Adipocyte (in vitro differentiated cells): ENCODE measurements at regions not wholly inside any gene's neighbourhood (a gene's known extent, or its start where the extent isn't known, plus 50 kb on each side); places are given as distances from the start of the nearest gene placed in this dataset.
"Not testable (repeated sequence)": the region's sequence is repeated elsewhere in the genome, so short reads cannot be mapped to it uniquely, and the experiment has no call there.

ENCODE experiments used
- DNase-seq: peaks from one replicate; pipeline ENCODE4 v3.0.0-alpha.2; 2015; ENCODE audit warnings: low read depth
- H3K27me3 ChIP-seq: replicated peaks from 2 replicates; pipeline ENCODE4 v1.7.0; 2013; ENCODE audit warnings: mild to moderate bottlenecking, low read length, moderate library complexity; ENCODE audit not compliant: control insufficient read depth, insufficient read depth
- H3K36me3 ChIP-seq: 2 replicates; pipeline ENCODE4 v1.7.0; 2013; ENCODE audit warnings: low read length, mild to moderate bottlenecking, moderate library complexity; ENCODE audit not compliant: control insufficient read depth, insufficient read depth, severe bottlenecking
- H3K4me1 ChIP-seq: 2 replicates; pipeline ENCODE4 v1.7.0; 2013; ENCODE audit warnings: mild to moderate bottlenecking, low read length, moderate library complexity; ENCODE audit not compliant: control insufficient read depth, insufficient read depth
- H3K4me3 ChIP-seq: 2 replicates; pipeline ENCODE4 v1.7.0; 2013; ENCODE audit warnings: mild to moderate bottlenecking, low read length, moderate library complexity
- H3K9ac ChIP-seq: 2 replicates; pipeline ENCODE4 v1.7.0; 2013; ENCODE audit warnings: mild to moderate bottlenecking, low read length, moderate library complexity
- H3K9me3 ChIP-seq: 2 replicates; pipeline ENCODE4 v1.7.0; 2013; ENCODE audit warnings: mild to moderate bottlenecking, low read length, moderate library complexity; ENCODE audit not compliant: control insufficient read depth

DNA sequence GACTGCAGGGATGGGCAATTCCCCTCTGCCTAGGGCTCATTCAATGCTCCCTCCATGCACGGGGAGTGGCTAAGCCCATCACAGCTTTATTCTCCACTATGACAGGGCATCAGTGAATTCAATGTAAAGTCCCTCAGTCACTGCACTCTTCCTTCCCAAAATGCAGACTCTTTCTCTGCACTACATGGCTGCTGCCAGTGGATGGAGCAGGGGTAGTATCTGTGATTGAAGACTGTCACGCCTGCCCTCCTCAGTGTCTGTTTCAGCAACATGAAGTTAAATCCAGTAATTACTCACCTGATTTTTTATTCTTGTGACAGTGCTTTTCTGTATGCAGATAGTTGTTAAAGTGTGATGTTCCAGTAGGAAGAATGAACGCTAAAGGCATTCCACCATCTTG is 1323.2 kb downstream of the AMY1C start:
- no peaks in the 10 kb centered on the region for H3K4me1 ChIP-seq
- H3K4me3 ChIP-seq = no peak overlapping the region
- H3K9ac ChIP-seq = no peak overlapping the region
- no peaks in the 10 kb centered on the region for H3K9me3 ChIP-seq
- H3K36me3 ChIP-seq = no peaks in the 10 kb centered on the region
- no peaks in the 10 kb centered on the region for H3K27me3 ChIP-seq
- no peak for DNase-seq

DNA sequence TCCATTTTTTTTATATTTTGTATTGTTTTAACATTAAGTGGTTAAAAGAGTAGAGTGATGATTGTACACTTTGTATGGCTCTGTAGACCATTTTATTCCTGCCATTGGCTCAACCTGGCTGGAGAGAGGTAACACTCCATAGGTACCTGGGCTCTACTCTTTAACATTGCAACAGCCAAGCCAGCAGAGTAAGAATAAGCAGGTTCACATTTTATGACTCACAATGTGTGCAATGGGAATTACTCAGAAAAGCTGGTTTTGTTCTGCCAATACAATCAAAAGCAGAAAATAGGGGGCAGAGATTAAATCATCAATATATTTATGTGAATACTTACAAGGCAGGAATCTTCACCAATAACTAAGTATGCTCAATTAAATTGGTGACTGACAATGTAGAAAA is 1324.0 kb downstream of the AMY1C start:
- Histone ChIP-seq H3K4me1 (no peaks in the 10 kb centered on the region), H3K4me3 (no peak overlapping the region), H3K9me3 (no peaks in the 10 kb centered on the region), H3K9ac (no peak overlapping the region), H3K36me3 (no peaks in the 10 kb centered on the region), H3K27me3 (no peaks in the 10 kb centered on the region)
- DNase-seq = no peak

- H3K9me3 ChIP-seq = no peaks in the 10 kb centered on the region
- no peaks in the 10 kb centered on the region for H3K27me3 ChIP-seq
- no peak for DNase-seq
- no peak overlapping the region for H3K4me3 ChIP-seq
- H3K9ac ChIP-seq = no peak overlapping the region
- no peaks in the 10 kb centered on the region for H3K4me1 ChIP-seq
- no peaks in the 10 kb centered on the region for H3K36me3 ChIP-seq
Observed at GRCh38 chr1:105083611-105084010, 1333.9 kb downstream of the AMY1C start.

DNA sequence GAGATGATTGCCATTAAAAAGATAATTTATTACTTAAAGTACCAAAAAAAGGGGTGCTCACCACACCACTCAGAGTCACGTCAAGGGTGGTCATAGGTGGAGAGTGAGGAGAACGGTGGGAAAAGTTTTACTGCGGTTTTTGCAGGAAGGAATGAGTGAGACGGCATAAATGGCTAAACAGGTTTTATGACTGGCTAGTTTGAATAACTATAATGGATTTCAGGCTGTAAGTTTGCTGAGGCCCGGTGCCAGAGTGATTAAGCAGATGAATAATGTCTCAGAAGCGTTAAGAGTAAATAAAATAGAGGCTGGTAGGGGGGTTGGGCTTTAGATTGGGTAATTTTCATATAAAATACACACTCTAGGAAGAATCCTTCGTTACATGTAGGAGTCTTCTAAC is 1337.8 kb downstream of the AMY1C start:
- no peaks in the 10 kb centered on the region for H3K9me3 ChIP-seq
- DNase-seq = no peak
- no peaks in the 10 kb centered on the region for H3K36me3 ChIP-seq
- no peaks in the 10 kb centered on the region for H3K4me1 ChIP-seq
- no peaks in the 10 kb centered on the region for H3K27me3 ChIP-seq
- no peak overlapping the region for H3K4me3 ChIP-seq
- H3K9ac ChIP-seq = no peak overlapping the region

GRCh38 chr1:105088166-105088565 is 1338.5 kb downstream of the AMY1C start:
- Histone ChIP-seq H3K27me3 (no peaks in the 10 kb centered on the region), H3K9ac (no peak overlapping the region), H3K4me1 (no peaks in the 10 kb centered on the region), H3K36me3 (no peaks in the 10 kb centered on the region), H3K4me3 (no peak overlapping the region), H3K9me3 (no peaks in the 10 kb centered on the region)
- DNase-seq = no peak

- H3K4me3 ChIP-seq, H3K27me3 ChIP-seq, H3K9me3 ChIP-seq, H3K4me1 ChIP-seq, H3K9ac ChIP-seq, DNase-seq, H3K36me3 ChIP-seq: not testable (repeated sequence)
Observed at GRCh38 chr1:105093893-105094292, 1344.2 kb downstream of the AMY1C start.

- no peaks in the 10 kb centered on the region for H3K27me3 ChIP-seq
- DNase-seq = no peak
- H3K4me1 ChIP-seq = no peaks in the 10 kb centered on the region
- H3K36me3 ChIP-seq = no peaks in the 10 kb centered on the region
- H3K4me3 ChIP-seq = no peak overlapping the region
- H3K9ac ChIP-seq = no peak overlapping the region
- H3K9me3 ChIP-seq = peaks cover 2% of the 10 kb centered on the region
Observed at GRCh38 chr1:105100102-105100501, 1350.4 kb downstream of the AMY1C start.

DNA sequence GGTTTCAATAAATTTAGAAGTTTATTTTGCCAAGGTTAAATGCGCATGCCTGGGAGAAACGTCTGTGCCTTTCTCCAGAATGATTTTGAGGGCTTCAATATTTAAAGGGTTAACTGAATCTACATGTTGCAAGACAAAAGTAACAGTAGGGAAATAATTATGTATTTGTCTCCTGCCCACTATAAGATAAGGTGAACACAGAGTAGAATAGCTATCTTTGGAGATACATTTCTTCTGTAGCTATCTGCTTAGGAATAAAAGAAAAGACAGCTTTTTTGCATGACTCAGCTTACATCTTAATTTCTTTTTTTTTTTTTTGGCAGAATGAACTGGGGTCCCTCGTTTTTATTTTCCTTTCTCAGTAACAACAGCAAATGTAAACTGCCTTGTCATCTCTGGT is 1351.6 kb downstream of the AMY1C start:
- H3K36me3 ChIP-seq = no peaks in the 10 kb centered on the region
- peaks cover 2% of the 10 kb centered on the region for H3K9me3 ChIP-seq
- H3K9ac ChIP-seq = no peak overlapping the region
- DNase-seq = no peak
- no peaks in the 10 kb centered on the region for H3K27me3 ChIP-seq
- H3K4me1 ChIP-seq = no peaks in the 10 kb centered on the region
- no peak overlapping the region for H3K4me3 ChIP-seq

GRCh38 chr1:105102371-105102770 is 1352.7 kb downstream of the AMY1C start:
- H3K4me1 ChIP-seq = no peaks in the 10 kb centered on the region
- no peaks in the 10 kb centered on the region for H3K36me3 ChIP-seq
- H3K4me3 ChIP-seq = no peak overlapping the region
- DNase-seq = no peak
- H3K9ac ChIP-seq = no peak overlapping the region
- H3K9me3 ChIP-seq = no peaks in the 10 kb centered on the region
- H3K27me3 ChIP-seq = no peaks in the 10 kb centered on the region

DNA sequence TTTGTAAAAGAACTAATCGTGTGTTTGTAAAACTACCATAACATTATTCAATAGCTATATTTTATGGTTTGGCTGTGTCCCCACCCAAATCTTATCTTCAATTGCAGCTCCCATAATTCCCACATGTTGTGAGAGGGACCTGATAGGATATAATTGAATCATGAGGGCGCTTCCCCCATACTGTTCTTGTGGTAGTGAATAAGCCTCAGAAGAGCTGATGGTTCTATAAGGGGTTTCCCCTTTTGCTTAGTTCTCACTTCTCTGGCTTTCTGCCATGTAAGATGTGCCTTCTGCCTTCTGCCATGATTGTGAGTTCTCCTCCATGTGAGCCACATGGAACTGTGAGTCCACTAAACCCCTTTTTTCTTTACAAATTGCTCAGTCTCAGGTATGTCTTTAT is 1372.3 kb downstream of the AMY1C start:
- no peaks in the 10 kb centered on the region for H3K9me3 ChIP-seq
- H3K9ac ChIP-seq = no peak overlapping the region
- no peaks in the 10 kb centered on the region for H3K4me1 ChIP-seq
- no peaks in the 10 kb centered on the region for H3K27me3 ChIP-seq
- no peak for DNase-seq
- no peaks in the 10 kb centered on the region for H3K36me3 ChIP-seq
- H3K4me3 ChIP-seq = no peak overlapping the region

DNA sequence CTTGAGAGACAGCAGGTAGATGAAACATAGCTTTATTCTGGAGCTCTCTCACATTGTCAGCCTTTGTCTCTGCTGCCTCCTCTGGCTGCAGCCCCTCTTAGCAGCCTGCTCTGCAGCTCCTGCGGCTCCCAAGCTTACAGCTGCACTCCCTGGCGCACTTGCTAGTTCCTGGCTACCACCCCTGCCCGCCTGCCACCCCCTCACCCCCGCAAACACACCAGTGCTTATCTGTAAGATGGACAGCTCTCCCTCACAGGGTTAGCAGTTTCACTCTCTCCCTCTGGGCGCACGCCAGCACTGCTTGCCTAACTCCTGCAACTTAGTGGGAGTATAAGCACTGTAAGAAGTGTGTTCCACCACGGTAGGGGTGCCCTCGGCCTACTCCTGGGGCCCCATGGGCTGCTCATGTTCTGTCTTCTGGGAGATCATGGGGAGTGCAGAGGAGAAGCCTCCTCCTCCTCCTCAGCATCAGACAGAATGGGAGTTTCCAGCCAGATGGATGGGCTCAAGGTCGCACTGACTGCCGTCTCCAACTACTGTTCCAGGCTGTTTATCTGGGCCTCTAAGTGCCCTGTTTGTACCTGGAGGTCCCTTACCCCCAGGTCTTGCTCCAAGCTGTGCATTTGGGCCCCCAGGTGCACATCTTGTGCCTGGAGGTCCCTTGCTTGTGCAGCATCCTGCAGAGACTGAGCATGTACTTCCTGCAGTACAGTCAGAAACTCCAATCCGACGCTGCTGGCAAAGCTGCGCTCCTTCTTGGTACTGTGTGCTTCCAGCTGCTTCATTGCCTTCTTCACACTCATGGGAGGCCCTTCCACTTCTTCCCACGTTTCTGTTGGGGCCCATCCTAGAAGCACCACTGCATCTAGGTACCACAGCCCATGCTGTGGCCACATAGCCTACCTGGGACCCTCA is 1388.1 kb downstream of the AMY1C start:
- Histone ChIP-seq H3K4me3 (no peak overlapping the region), H3K9ac (no peak overlapping the region), H3K9me3 (no peaks in the 10 kb centered on the region), H3K27me3 (no peaks in the 10 kb centered on the region), H3K36me3 (no peaks in the 10 kb centered on the region), H3K4me1 (no peaks in the 10 kb centered on the region)
- DNase-seq = peak; percentile 1

- Histone ChIP-seq H3K9me3 (no peaks in the 10 kb centered on the region), H3K4me1 (no peaks in the 10 kb centered on the region), H3K9ac (no peak overlapping the region), H3K27me3 (no peaks in the 10 kb centered on the region), H3K4me3 (no peak overlapping the region), H3K36me3 (no peaks in the 10 kb centered on the region)
- DNase-seq = no peak
Observed at GRCh38 chr1:105138458-105138893, 1388.8 kb downstream of the AMY1C start.
